ENCODE measurements at regions not wholly inside any gene's neighbourhood (a gene's known extent, or its start where the extent isn't known, plus 50 kb on each side); places are given as distances from the start of the nearest gene placed in this dataset.
"Not testable (repeated sequence)": the region's sequence is repeated elsewhere in the genome, so short reads cannot be mapped to it uniquely, and the experiment has no call there.

DNA sequence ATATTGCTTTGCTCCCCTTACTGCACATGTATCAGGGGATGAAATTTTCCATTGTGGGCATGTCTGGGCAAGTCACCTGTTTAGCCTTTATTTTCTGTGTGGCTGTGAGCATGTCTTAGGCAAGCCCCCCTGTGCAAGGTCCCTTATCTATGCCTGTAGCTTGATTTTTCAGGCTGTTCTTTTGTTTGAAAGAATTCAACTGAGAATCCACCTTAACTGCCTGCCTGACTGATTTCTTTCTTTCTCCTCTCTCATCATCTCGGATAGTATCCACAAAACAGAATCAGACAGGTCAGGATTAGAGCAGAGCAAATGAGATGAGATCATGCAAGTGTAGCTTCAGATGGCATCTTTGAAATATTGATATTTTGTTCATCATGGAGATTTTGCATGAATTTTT lies 1147.5 kb upstream of the ACVR2A start:
- Histone ChIP-seq H3K27me3 (no peaks in the 10 kb centered on the region), H3K4me3 (no peak overlapping the region), H3K27ac (no peak overlapping the region), H3K9me3 (no peaks in the 10 kb centered on the region), H3K4me1 (no peaks in the 10 kb centered on the region), H3K36me3 (no peaks in the 10 kb centered on the region)
- 87% methylated on average over 1 of the region's 1 CpG for WGBS
- TF ChIP-seq POLR2A (IDR thresholded peaks at IDR 0.05) (no peak), EP300 (IDR thresholded peaks at IDR 0.05) (no peak), POLR2AphosphoS5 (IDR thresholded peaks at IDR 0.05) (no peak)
- TF ChIP-seq, protein P1, sequence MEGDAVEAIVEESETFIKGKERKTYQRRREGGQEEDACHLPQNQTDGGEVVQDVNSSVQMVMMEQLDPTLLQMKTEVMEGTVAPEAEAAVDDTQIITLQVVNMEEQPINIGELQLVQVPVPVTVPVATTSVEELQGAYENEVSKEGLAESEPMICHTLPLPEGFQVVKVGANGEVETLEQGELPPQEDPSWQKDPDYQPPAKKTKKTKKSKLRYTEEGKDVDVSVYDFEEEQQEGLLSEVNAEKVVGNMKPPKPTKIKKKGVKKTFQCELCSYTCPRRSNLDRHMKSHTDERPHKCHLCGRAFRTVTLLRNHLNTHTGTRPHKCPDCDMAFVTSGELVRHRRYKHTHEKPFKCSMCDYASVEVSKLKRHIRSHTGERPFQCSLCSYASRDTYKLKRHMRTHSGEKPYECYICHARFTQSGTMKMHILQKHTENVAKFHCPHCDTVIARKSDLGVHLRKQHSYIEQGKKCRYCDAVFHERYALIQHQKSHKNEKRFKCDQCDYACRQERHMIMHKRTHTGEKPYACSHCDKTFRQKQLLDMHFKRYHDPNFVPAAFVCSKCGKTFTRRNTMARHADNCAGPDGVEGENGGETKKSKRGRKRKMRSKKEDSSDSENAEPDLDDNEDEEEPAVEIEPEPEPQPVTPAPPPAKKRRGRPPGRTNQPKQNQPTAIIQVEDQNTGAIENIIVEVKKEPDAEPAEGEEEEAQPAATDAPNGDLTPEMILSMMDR (IDR thresholded peaks at IDR 0.05), result no peak
- DNase-seq (ENCODE audit: low spot score in 2 of 2), result no peak

DNA sequence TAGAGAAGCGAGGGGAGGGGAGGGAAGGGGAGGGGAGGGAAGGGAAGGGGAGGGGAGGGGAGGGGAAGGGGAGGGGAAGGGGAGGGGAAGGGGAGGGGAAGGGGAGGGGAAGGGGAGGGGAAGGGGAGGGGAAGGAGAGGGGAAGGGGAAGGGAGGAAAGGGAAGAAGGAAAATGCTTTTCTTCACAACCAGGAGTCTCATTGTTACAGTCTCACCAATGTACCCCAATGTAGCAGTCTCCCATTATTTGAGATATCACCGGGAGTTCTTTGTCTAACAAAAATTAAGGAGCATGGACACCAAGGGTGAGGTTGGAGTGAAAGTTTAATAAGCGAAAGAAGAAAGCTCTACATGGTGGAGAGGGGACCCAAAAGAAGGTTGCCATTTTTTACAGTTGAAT lies 1148.0 kb upstream of the ACVR2A start:
- WGBS, result 99% methylated on average over 3 of the region's 3 CpGs
- not testable (repeated sequence) for H3K4me3 ChIP-seq; H3K27me3 ChIP-seq; H3K9me3 ChIP-seq; H3K4me1 ChIP-seq; H3K36me3 ChIP-seq; H3K27ac ChIP-seq; DNase-seq (ENCODE audit: low spot score in 2 of 2)

DNA sequence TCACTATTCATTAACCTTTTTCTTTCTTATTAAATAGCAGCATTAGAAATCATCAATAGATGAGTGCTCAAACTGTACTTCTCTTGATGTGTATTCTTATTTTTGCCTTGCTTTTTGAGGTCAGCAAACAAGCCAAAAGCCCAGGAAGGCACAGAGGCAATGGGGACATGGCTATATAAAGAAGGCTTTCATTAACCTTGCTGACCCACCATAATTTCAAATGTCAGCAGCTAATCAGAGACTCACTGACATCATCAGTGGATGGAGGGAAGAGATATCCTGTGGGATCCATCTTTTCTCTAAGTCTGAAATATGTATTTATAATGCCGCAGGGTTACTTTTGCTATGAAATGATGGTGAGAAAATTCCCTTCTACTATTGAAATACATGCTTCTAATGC lies 1162.8 kb upstream of the ACVR2A start:
- Histone ChIP-seq H3K9me3 (no peaks in the 10 kb centered on the region), H3K4me3 (no peak overlapping the region), H3K36me3 (no peaks in the 10 kb centered on the region), H3K4me1 (no peaks in the 10 kb centered on the region), H3K27ac (no peak overlapping the region), H3K27me3 (no peaks in the 10 kb centered on the region)
- 85% methylated on average over 1 of the region's 1 CpG for WGBS
- TF ChIP-seq EP300 (IDR thresholded peaks at IDR 0.05), result no peak
- no peak for TF ChIP-seq POLR2A (IDR thresholded peaks at IDR 0.05)
- no peak for TF ChIP-seq POLR2AphosphoS5 (IDR thresholded peaks at IDR 0.05)
- TF ChIP-seq, protein P1 (IDR thresholded peaks at IDR 0.05), result no peak
- DNase-seq (ENCODE audit: low spot score in 2 of 2), result no peak

DNA sequence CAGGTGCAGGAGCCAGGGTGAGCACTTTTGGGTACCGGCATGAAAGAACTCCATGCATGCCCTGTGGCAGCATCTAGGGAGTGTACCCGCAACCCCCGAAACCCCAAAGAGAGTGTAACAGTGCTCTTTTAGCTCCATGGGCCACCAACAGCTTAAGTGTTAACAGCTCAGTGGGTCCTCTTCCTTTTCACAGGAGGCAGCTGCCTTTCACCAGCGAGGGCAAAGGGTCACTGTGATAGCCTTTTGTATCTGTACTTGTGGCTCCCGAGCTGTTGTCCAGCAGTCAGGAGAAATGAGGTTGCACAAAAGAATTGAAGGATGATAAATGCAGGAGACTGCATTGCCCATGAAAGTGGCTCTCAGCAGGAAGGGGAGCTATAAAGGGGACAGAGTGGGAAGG lies 1166.3 kb upstream of the ACVR2A start:
- Histone ChIP-seq H3K36me3 (no peaks in the 10 kb centered on the region), H3K27me3 (no peaks in the 10 kb centered on the region), H3K27ac (no peak overlapping the region), H3K4me3 (no peak overlapping the region), H3K9me3 (no peaks in the 10 kb centered on the region), H3K4me1 (no peaks in the 10 kb centered on the region)
- 82% methylated on average over 4 of the region's 5 CpGs for WGBS
- TF ChIP-seq POLR2A (IDR thresholded peaks at IDR 0.05) (no peak), POLR2AphosphoS5 (IDR thresholded peaks at IDR 0.05) (no peak), EP300 (IDR thresholded peaks at IDR 0.05) (no peak)
- TF ChIP-seq, protein P1 (IDR thresholded peaks at IDR 0.05), result no peak
- DNase-seq (ENCODE audit: low spot score in 2 of 2), result no peak

DNA sequence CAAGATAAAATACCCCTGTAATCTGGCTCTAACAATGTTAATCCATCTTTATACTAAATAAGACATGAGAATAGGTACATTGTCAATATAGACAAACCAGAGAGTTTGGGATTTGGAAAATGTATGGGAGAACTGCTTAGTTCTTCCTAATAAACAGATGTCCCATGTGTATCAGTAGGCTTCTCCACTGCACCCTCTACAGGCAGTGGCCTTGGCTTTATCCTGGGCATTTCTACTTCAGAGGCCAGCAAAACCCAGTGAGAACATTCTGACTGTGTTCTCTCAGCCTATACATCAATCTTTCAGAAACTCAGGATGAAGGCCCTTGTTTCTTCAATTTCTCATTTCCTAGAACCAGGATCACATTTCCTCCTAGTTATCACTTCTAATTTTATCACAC lies 1167.5 kb upstream of the ACVR2A start:
- Histone ChIP-seq H3K4me1 (no peaks in the 10 kb centered on the region), H3K4me3 (no peak overlapping the region), H3K9me3 (no peaks in the 10 kb centered on the region), H3K27me3 (no peaks in the 10 kb centered on the region), H3K36me3 (no peaks in the 10 kb centered on the region), H3K27ac (no peak overlapping the region)
- no peak for DNase-seq (ENCODE audit: low spot score in 2 of 2)
- TF ChIP-seq, protein P1 (IDR thresholded peaks at IDR 0.05), result no peak

DNA sequence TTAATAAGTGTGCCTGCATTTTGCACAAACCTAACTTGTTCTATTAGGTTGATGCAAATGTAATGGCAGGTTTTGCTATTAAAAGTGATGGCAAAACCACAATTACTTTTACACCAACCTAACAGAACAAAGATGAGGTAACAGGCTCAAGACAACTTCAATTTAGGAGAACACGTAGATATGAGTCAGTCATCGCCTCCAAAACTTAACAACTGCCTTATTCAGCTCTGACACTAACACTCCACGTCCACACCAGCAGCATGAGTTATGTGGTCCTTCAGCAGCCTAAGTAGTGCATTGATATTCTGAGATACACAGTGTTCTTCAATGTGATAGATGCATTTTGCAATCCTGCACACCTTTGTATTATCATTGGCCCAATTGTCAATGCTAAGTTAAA lies 1175.1 kb upstream of the ACVR2A start:
- no peak for TF ChIP-seq EP300 (IDR thresholded peaks at IDR 0.05)
- no peak for TF ChIP-seq POLR2A (IDR thresholded peaks at IDR 0.05)
- TF ChIP-seq POLR2AphosphoS5 (IDR thresholded peaks at IDR 0.05), result no peak
- TF ChIP-seq, protein P1 (IDR thresholded peaks at IDR 0.05), result no peak
- 87% methylated on average over 3 of the region's 3 CpGs for WGBS

More for the DNA sequence above, 1175.1 kb upstream of the ACVR2A start:
- H3K27ac ChIP-seq, result no peak overlapping the region
- H3K4me1 ChIP-seq, result no peaks in the 10 kb centered on the region
- no peaks in the 10 kb centered on the region for H3K27me3 ChIP-seq
- no peaks in the 10 kb centered on the region for H3K36me3 ChIP-seq
- no peak for DNase-seq (ENCODE audit: low spot score in 2 of 2)
- H3K9me3 ChIP-seq, result no peaks in the 10 kb centered on the region
- no peak overlapping the region for H3K4me3 ChIP-seq

Measured in suprapubic skin (tissue), 4 donors.